GM10266 (cell line): ENCODE measurements at regions not wholly inside any gene's neighbourhood (a gene's known extent, or its start where the extent isn't known, plus 50 kb on each side); places are given as distances from the start of the nearest gene placed in this dataset.

Experiments
- DNase-seq: peaks from one replicate; pipeline ENCODE4 v3.0.0; 2012; ENCODE audit errors: extremely low spot score
- CTCF ChIP-seq: IDR thresholded peaks from 2 replicates; pipeline ENCODE4 v1.5.1; 2012; ENCODE audit warnings: mild to moderate bottlenecking, low read depth; ENCODE audit not compliant: control insufficient read depth, insufficient read depth; ENCODE audit errors: missing control alignments

GRCh38 chr14:31935391-31935790, 141.7 kb upstream of the ARHGAP5 start:
- DNase-seq, result no peak
- no peak for TF ChIP-seq CTCF

- DNase-seq, result no peak
- TF ChIP-seq CTCF, result no peak
Measured at GRCh38 chr14:31936115-31936514, 141.0 kb upstream of the ARHGAP5 start.

GRCh38 chr14:31937730-31938346, 139.3 kb upstream of the ARHGAP5 start:
- no peak for TF ChIP-seq CTCF
- peak; percentile 51 for DNase-seq

GRCh38 chr14:31939934-31940333, 137.2 kb upstream of the ARHGAP5 start:
- no peak for DNase-seq
- no peak for TF ChIP-seq CTCF

GRCh38 chr14:31941487-31941886, 135.6 kb upstream of the ARHGAP5 start:
- no peak for DNase-seq
- TF ChIP-seq CTCF, result no peak

- no peak for TF ChIP-seq CTCF
- DNase-seq, result no peak
Measured at GRCh38 chr14:31942166-31942841, 134.8 kb upstream of the ARHGAP5 start.

- TF ChIP-seq CTCF, result no peak
- no peak for DNase-seq
Measured at GRCh38 chr14:31943217-31943799, 133.8 kb upstream of the ARHGAP5 start.
